ENCODE measurements at regions not wholly inside any gene's neighbourhood (a gene's known extent, or its start where the extent isn't known, plus 50 kb on each side); places are given as distances from the start of the nearest gene placed in this dataset.

DNA sequence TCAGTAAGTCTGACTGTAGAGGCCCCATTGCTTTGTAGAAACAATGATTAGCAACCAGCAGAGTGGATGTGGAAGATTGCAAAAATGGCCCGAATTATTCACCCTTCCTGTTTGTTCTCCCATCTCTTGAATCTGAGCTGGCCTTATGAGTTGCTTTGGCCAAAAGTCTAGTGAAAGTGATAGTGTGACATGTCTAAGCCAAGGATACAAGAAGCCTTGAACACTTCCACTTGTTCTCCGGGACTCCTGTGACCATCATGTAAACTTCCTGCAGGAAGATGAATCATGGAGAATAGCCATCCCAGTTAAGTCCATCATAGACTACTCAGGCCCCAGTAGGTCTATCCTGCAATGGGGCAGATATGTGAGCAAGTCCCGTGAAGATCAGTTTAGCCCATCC, 252.0 kb upstream of the JAG1 start:
- DNase-seq, result no peak

DNA sequence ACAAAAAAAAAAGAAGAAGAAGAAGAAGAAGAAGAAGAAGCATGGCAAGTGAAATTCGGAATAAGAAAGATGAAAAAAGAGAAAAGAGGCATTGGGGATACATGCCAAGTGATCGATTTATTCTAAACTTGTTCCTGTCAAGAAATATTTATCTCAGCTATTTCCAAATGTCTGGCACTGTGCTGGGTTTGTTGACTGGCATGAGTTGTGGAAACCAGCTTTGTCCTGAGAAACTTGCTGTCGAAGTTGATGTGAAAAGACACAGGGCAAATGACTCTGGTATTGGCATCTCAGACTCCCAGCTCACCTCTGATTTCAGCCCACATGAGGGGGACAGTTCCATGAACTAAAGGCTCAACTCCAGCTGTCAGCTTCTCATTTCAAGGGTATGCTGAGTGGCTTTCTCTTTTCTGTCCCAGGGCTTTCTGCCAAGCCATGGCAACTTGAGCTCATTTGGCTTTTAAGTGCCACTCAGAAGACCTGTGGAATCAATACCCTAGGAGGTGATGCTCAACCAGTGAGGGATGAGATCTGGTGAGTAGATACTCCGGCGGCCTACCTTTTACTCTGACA, 253.3 kb upstream of the JAG1 start:
- DNase-seq, result no peak

DNA sequence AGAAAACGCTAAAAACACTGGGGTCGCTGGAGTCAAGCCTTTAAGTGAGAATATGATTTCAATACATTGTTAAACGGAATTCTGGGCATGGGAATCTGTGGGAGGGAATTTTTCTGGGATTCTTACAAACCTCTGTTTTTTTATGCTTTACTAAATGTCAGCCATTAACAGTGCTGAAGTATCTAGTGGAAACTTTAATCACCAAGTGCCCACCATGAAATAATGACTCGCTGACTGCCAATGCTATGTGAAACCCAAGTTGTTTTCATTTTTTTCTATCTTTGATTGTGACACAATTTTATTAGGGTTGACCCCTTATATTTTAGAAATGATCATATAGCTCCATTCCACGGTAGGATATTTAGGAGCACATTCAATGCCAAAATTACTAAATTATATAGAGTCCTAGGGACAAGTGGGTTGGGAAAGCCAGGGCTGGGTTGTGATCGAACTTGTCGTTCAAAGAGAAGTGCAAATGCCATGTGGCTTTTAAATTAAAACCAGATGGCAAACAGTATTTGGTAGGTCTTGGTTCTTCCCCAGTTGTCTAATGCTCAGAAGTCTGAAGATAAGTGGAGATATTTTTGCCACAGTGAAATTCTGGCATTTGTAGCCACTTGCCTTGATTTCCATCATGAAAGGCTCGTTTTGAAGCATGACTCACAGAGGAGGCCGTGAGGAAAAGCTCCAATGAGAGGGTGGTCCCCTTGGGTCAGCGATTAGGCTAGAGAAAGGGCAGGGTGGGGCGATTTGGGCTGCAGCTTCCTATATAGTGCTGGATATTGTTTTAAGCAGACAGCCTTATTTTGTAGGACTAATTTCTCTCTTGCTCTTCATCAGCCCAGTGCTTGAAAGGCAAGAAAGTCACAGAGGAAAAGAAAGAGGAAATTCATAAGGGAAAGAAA, 254.4 kb upstream of the JAG1 start:
- DNase-seq, result no peak

DNA sequence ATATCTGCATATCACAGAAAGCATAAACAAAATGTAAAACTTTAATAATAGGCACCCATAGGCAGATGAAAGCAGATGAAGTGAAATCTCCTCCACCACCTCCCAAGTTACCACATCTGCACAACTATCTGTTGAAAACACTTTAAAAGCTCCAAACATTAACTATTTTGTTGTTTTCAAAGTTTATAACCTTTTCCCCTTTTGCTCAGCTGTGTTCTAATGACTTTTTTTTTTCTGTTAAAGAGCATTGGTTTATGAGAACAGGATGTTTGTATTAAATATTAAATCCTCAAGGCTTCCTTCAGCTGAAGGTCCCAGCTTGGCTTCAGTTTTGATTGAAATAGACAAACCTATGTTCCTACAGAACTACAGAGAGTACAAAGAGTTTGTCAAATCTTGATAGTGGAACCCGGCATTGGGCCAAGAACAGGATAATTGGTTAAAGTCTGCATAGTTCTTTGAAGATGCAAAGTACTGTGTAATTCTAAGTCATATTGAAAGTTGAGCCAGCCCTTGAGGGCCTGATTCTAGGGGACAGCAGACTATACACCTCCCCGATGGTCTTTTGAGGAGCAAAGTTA, 255.1 kb upstream of the JAG1 start:
- no peak for DNase-seq

DNA sequence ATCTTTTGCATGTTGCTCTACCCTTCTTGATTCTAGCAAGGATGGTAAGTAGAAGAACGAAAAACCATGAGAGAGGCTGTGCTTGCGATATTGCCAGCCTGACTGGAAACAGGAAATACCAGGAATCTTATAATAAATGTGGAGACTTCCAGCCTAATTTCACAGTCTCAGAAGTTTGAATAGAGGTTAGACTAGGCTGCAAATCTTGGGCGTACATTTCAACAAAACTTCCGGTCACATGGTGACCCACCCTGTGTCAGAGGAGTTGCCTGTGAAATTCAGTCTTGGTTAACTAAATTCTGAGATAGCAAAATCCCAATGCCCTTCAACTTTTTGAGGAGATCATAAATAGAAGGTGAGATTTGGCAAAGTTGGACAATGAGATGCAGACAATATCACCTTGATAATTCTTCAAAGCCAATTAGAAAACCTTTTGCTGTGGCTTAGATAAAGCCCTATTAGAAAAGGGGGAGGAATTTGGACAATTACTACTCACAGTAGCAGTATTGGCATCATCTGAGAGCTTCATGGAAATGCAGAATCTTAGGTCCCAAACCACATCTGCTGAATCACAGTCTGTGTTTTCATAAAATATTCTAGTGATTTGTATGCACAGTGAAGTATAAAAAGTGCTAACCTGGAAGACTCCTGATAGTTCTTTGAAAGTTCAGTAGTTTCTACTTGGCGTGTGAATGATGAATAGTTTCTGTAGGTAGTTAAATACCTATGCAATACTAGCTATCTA, 262.0 kb upstream of the JAG1 start:
- no peak for DNase-seq

DNA sequence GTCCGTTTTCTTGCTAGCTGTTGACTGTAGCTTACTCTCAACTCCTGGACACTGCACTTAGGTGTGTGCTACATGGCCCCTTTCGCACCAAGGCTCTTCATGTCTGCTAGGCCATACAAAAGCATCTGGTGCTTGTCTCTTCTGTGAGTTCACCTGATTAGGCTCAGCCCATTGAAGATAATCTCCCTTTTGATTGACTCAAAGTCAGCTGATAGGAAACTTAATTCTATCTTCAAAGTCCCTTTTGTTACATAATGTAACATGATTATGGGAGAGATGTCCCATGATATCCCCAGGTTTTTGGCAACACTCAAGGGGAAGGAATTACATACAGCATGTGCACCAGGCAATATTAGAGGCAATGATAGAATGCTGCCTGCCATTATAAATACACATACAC, 263.0 kb upstream of the JAG1 start:
- no peak for DNase-seq

DNA sequence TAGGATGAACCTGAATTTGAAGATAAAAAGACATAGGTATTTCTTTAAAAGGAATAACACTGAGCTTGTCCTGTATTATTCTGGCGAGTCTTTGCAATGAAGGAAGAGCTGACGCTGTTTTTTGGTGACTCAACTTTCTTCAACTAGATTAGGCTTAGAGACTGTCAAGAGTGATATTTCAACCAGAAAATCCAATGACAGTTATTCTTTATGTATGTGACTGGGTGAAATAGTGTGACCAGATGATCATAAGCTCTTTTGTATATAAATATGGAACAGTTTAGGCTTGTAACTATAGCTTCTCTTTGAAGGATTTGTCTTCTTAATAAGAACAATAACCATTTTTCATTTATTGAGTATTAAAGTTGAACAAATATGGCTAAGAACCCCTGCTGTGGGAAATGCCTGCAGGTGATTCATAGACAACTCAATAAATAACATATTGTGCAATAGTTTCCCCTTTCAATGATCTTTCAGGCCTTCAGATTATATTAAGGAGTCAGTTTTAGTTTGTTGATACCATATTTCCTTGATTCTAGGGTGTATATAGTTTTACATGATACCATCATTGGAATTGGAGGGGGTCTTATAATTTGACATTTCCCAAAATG, 265.6 kb upstream of the JAG1 start:
- DNase-seq, result no peak

DNA sequence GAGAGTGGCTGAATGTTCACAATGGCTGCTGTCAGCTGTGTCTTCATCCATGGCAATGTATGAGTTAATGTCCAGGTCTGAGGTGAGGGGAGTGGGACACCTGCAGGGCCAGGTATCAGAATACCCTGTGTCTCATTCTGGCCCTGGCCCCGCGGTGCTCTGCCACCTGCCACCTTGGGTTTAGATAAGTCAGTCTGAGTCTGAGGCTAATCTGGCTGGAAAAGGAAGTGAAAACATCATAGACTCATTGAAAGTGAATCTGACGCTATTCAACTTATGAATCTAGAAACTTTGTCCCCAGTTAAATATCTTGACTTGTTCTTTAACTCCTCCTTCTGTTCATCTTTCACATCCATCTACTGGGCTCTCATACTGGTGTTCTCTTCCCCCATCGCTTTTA, 267.1 kb upstream of the JAG1 start:
- DNase-seq, result no peak

DNA sequence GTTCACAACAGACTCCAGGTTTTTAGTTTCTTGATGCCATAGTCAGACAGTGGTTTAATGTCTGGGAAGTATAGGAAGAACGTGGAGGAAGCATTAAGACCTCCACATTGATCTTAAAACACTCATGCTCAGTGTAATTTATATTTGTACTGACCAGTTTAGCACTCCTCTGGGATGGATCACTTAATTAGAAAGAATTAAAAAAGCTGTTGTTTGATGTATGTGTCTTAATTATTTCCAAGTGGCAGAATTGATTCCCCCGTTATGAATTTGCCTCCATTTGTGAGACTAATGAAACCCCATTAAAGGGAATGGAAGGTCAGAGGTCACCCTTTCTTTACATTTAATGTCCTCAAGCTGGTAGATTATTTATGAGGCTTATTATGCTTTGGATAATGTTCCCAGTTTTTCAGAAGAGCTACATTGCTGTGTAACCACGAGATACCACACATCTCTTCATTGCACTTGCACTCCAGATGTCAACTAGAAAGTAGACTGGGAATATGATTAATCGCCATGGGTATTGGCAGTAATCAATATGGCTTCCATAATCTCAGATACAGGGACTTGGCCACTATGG, 270.0 kb upstream of the JAG1 start:
- no peak for DNase-seq

DNA sequence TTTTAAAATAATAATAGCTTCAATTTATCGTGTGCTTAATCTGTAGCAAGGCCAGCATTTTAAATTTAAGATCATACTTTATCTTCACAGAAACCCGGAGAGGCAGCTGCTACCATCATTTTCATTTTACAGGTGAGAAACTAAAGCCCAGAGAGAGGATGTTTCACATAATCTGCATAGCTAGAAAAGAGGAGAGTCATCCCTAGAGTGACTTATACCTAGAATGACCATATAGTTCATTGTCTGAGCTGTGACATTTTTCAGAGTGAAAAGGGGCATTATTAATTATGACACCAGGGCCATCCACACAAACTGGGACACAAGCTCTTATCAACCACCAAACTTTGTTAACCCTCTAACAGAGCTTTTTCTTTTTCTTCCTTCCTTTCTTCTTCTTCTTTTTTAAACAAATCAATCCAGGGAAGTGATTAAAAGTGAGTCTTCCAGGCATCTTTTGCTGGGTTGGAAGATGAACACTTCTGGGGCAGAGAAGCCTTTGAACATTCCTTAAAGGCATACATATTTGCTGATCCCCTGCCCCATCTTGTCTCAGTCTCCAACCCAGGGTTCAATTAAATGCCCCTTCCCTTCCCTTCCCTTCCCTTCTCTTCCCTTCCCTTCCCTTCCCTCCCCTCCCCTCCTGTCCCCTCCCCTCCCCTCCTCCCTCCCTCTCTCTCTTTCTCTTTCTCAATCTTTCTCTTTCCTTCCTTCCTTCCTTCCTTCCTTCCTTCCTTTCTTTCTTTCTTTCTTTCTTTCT, 272.5 kb upstream of the JAG1 start:
- DNase-seq, result no peak

DNA sequence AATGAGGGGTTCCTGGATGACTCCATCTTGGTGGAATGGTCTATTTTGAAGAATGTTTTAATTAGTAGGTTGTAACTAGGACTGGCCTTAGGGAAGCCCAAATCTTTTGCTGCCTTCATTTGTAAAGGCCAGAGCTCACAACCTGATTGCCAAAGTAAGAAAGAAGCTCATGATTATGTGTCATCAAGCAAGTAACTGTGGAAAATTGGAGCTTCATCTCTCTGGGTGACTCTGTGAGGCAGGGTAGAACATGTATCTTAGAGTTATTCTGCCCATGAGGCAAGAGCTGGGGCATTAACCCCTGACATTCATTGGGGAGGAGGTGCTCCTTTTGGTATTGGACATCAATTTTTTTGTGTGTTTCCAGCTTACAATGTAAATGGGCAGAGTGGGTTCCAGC, 273.9 kb upstream of the JAG1 start:
- DNase-seq, result no peak

DNA sequence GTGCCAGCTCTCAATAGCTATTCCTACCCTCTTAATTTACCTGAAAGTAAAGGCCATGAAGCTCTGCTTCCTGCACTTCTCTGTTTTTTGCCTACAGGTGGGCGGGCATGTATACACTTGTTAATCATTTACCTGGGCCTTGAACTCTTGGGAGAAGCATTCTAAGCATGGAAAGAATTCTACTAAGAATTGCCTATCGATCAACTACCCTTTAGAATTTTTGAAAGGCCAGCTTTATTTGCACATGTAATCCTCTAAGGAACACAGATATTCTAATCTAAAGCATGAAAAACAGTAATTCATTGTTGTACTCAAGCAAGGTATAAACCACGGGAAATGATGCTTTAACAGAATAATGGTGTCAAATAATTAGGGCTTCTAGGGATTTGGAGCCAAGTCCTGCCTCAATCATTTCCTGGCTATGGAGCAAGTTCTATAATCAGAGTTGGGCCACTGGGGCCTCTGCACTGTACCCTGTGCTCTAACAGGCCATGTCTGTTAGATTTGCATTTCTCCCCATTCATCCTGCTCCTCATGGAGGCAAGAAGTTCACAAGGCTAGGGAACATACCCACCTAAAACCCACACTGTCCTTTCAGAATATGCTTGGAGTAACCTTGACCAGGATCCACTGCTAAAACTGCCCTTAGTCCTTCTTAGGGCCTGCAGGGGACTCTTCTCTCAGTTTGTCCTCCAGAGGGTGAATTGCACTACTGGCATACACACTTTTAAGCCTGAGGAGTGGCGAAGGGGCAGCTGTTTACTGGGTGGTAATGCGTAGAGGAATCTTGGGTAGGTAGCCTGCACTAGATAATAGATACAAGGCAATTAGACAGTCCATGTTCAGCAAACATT, 276.4 kb upstream of the JAG1 start:
- DNase-seq, result no peak

DNA sequence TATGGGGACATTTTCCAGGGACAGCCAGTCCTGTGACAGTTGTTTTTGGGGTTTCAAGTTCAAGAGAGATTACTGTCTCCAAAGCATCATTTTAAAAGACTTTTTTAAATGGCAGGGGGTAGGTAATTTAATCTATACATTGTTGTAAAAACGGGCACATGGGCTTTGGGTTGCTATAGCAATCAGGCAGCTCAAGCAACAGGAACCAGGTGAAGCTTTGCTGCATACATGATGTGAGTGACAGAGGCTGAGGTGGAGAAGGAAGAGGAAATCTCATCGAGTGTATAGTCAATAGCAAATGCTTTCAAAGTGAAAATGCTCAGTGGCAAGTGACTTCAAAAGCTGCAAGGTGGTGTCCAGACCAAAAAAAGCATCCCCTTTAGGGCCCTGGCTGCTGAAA, 277.4 kb upstream of the JAG1 start:
- DNase-seq, result no peak

DNA sequence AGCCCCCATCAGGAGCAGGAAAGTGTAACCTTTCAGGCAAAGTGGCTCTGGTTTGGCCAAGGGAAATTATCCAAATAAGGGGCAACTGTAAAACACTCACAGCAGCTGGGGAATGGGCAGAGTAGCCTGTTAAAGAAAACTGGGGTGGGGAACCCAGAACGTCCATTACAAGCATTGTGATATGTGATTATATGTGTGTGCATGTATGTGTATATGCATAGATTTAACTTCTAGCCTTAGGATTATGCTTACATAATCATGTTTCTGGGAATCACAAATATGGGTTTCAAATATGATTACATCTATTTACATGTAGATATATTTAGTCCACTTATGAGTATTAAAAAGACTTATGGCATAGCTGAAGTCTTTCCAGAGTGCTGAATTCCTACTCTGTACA, 278.1 kb upstream of the JAG1 start:
- DNase-seq, result no peak

DNA sequence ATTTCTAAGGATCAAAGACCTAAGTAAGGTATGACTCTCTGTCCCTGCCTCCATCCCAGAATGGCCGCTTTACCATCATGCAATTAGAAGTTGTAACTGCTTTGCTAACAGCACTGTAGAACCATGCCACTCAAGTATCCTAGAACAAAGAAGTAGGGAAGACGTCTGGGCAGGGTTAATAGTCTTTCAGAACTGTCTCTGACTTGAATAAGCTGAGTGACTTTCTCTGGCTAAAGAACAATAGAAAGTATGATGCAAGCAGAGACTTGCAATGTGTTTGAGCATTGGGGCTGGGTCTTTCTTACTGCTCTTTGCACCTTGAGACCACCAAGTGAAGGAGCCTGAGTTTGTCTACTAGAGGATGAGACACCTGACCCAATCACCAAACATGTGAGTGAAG, 279.6 kb upstream of the JAG1 start:
- DNase-seq, result no peak

DNA sequence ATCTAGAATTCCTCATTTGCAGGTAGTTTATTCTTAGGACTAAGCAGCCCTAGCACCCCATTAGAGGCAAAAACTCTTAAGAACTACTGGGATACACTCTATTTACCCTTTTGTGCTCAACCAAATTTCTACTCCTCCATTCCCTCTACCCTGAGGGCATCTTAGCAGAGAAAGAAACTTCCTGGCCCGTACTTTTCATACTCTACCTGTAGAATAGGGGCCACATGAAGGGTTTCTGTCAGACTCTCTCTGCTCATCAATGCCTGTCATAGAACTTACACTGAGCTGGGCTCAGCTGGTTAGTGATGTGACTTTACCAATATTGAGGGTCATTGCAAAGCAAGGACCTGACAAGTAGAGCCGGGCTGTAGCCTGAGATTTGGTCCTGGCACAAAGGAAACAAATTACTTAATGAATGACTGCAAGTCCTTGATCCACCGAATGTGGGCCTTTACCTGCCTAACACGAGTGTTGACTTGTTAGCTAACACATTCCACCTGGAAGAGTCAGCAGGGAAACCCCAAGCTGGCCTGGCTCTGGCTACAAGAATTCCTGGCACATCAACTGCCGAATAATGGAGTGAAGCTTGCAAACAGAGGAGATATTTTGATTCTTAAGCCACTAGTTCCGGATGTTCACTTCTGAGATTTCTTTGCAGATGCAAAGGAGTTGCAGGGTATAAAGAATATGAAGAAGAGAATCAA, 280.5 kb upstream of the JAG1 start:
- no peak for DNase-seq

DNA sequence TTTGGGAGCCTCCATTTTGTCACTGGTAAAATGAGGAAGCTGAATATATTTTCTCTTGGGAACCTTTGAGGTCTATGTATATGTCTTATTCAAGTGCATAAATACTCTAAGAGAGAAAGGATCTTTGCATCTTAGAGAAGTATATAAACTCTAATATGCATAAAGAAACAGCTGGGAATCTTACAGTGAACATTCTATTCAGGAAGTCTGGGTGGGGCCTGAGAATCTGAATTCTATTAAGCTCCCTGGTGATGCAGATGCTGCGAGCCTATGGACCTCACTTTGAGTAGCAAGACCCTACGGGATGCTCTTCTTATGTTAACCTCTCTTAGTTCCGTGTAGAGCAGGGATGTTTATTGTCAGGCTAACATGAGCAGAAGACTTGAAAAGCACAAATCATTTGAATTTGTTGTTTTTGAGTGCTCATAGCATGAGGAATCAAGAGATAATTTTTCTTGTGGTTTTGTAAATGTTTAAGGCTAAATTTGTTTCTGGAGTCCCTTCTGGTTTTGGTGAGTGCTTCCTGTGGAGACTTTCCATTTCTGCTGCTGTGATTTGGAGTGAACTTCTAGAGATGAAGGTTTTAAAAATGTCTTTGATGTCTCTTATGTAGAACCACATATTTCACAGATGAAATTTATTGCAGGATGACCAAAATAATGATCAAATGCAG, 281.2 kb upstream of the JAG1 start:
- no peak for DNase-seq

DNA sequence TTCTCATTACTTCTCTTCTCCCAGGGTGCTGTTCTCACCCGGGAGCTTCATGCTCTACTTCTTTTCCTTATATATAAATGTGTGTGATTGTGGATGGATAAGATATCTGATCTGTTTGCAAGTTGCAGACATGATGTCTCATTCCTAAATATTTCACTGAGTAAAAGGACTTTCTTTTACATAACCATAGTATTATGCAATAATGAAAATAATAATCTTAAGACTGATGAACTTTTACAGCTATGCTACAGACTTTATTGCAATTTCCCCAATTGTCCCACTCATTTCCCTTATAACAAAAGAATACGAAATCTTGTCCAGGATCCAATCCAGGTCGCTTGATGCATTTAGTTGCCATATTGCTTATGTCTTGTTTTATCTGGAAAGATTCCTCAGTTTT, 284.5 kb upstream of the JAG1 start:
- DNase-seq, result no peak

DNA sequence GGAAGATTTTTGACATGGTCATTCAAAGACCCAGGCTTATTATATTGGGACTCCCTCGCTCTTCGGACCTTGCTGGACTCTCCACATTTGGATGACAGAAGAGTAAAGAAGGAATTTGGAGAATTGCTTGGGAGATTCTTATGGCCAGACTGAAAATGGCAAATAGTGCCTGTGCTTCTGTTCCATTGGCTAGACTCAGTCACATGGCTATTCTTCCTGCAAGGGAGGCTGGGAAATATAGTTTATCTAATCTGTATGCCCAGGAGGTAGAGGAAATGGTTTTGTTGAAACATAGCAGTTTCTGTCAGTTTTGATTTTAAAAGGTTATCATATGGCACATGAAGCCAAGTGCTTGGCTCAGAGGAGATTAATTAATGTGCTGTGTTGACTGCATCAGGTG, 286.6 kb upstream of the JAG1 start:
- DNase-seq, result no peak
